ENCODE measurements at regions not wholly inside any gene's neighbourhood (a gene's known extent, or its start where the extent isn't known, plus 50 kb on each side); places are given as distances from the start of the nearest gene placed in this dataset.

- TF ChIP-seq POLR2AphosphoS5 (IDR thresholded peaks at IDR 0.05) (no peak), EZH2 (IDR thresholded peaks at IDR 0.05; ENCODE audit: borderline replicate concordance, insufficient read depth, low read length, poor library complexity, severe bottlenecking) (no peak), CTCF (IDR thresholded peaks at IDR 0.05; ENCODE audit: poor library complexity, severe bottlenecking) (no peak)
Observed at GRCh38 chr6:50958148-50958697, 139.6 kb downstream of the TFAP2B start.

Measured in neural cell (in vitro differentiated cells).